ENCODE measurements at regions not wholly inside any gene's neighbourhood (a gene's known extent, or its start where the extent isn't known, plus 50 kb on each side); places are given as distances from the start of the nearest gene placed in this dataset.

GRCh38 chr3:94573337-94573736 lies 510.5 kb downstream of the NSUN3 start:
- TF ChIP-seq CTCF (IDR thresholded peaks at IDR 0.05; ENCODE audit: low read length) (no peak), EZH2 (IDR thresholded peaks at IDR 0.05; ENCODE audit: borderline replicate concordance, low read length) (no peak)
